ENCODE measurements at regions not wholly inside any gene's neighbourhood (a gene's known extent, or its start where the extent isn't known, plus 50 kb on each side); places are given as distances from the start of the nearest gene placed in this dataset.

DNA sequence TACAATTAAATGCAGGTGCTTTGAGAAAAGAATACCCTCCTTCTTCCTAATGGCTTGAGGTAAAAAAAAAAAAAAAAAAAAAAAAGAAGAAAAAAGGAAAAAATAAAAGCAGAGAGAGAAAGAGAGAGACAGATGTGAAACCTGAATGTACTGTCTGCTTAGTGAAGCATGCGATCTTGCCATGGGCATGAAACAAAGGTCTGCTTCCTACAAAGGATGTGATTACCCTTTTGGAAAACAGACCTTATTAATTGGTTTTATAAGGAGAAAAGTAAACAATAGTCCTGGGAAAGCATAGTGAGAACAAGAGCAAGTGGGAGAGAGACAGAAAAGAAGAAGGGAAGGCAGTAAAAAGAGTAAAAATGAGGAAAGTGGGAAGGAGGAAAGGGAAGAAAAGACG, 526.1 kb upstream of the PABPC4L start:
- TF ChIP-seq, protein P1, sequence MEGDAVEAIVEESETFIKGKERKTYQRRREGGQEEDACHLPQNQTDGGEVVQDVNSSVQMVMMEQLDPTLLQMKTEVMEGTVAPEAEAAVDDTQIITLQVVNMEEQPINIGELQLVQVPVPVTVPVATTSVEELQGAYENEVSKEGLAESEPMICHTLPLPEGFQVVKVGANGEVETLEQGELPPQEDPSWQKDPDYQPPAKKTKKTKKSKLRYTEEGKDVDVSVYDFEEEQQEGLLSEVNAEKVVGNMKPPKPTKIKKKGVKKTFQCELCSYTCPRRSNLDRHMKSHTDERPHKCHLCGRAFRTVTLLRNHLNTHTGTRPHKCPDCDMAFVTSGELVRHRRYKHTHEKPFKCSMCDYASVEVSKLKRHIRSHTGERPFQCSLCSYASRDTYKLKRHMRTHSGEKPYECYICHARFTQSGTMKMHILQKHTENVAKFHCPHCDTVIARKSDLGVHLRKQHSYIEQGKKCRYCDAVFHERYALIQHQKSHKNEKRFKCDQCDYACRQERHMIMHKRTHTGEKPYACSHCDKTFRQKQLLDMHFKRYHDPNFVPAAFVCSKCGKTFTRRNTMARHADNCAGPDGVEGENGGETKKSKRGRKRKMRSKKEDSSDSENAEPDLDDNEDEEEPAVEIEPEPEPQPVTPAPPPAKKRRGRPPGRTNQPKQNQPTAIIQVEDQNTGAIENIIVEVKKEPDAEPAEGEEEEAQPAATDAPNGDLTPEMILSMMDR (IDR thresholded peaks at IDR 0.05), result no peak
- TF ChIP-seq POLR2A (IDR thresholded peaks at IDR 0.05) (no peak), EP300 (IDR thresholded peaks at IDR 0.05) (no peak)
